Activated CD4-positive, alpha-beta memory T cell treated with anti-CD3 and anti-CD28 coated beads for 36 hours (primary cell): ENCODE measurements at regions not wholly inside any gene's neighbourhood (a gene's known extent, or its start where the extent isn't known, plus 50 kb on each side); places are given as distances from the start of the nearest gene placed in this dataset.

Experiments used
- CTCF ChIA-PET: fragments of 350-600 bp; sonication (Branson Sonifier 250); formaldehyde crosslinking; loops from one replicate; lab custom pipeline; 2021; ENCODE audit warnings: antibody characterized with exemption, inconsistent platforms; lab: Charles Lee
- POLR2A ChIA-PET: fragments of 350-600 bp; sonication (Branson Sonifier 250); formaldehyde crosslinking; loops from one replicate; lab custom pipeline; 2021; ENCODE audit warnings: antibody characterized with exemption; lab: Charles Lee
- DNase-seq: peaks from one replicate; pipeline ENCODE4 v3.0.0-alpha.2; 2020
- H3K27ac Mint-ChIP-seq: one replicate; pipeline ENCODE4 v1.8.0; 2021; ENCODE audit warnings: mixed read lengths
- H3K27me3 Mint-ChIP-seq: one replicate; pipeline ENCODE4 v1.8.0; 2021; ENCODE audit warnings: mixed read lengths
- H3K36me3 Mint-ChIP-seq: one replicate; pipeline ENCODE4 v1.8.0; 2021; ENCODE audit warnings: mixed read lengths
- H3K4me1 Mint-ChIP-seq: one replicate; pipeline ENCODE4 v1.8.0; 2021; ENCODE audit warnings: low read depth, mixed read lengths
- H3K4me3 Mint-ChIP-seq: one replicate; pipeline ENCODE4 v1.8.0; 2021; ENCODE audit warnings: mild to moderate bottlenecking, mixed read lengths
- H3K9me3 Mint-ChIP-seq: one replicate; pipeline ENCODE4 v1.8.0; 2021; ENCODE audit warnings: mixed read lengths
- intact Hi-C: fragments of 100-400 bp; cut with micrococcal nuclease; formaldehyde crosslinking; loops from one replicate; pipeline ENCODE4 v1.15.1; 2023

DNA sequence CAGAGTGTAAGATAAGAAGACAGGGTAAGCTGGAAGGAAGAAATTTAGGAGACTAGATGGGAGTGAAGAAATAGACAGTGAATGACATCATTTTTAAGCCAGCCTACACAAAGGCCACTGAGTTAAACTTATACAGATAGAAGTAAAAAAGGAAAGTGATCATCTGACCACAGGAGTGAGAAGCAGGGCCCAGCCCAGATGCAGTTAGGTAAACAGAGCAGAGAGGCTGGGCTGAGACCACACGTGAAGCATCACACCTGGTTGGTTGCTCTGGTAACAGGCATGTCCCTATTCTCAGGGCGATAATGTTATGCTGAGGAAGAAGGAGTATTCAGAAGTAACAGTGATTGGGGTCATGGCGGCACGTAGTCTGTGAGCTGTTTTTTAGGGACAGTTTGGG, 1079.4 kb downstream of the AACS start:
- intact Hi-C loops, result no loop called here
- no peaks in the 10 kb centered on the region for H3K27me3 Mint-ChIP-seq
- H3K4me1 Mint-ChIP-seq, result no peaks in the 10 kb centered on the region
- H3K36me3 Mint-ChIP-seq, result no peaks in the 10 kb centered on the region
- CTCF ChIA-PET, result no interaction called here
- POLR2A ChIA-PET, result no interaction called here
- H3K27ac Mint-ChIP-seq, result no peak overlapping the region
- H3K4me3 Mint-ChIP-seq, result no peak overlapping the region
- H3K9me3 Mint-ChIP-seq, result peaks cover 20% of the 10 kb centered on the region
- DNase-seq, result no peak

DNA sequence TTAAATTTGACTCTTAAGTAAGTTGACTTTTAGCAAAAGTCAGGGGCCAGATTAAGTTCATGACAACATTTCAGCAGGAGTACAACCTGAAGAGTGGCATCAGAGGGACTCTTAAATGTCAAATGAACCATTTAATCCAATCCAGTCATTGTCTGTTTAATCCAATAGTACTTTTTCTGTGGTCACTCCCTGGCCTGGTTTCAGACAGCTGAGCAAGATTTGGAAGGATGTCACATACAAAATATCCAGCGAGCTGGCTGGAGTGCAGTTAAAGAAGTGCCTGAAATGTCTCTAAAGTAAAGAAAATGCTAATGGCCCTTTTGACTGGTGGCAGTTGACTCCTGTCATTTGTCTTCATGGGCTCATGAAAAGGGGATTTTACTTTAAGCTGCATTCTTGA, 1082.1 kb downstream of the AACS start:
- Mint-ChIP-seq H3K9me3 (peaks cover 18% of the 10 kb centered on the region), H3K4me1 (no peaks in the 10 kb centered on the region), H3K36me3 (no peaks in the 10 kb centered on the region), H3K4me3 (no peak overlapping the region), H3K27ac (no peak overlapping the region), H3K27me3 (no peaks in the 10 kb centered on the region)
- no peak for DNase-seq
- intact Hi-C loops, result no loop called here
- ChIA-PET POLR2A (no interaction called here), CTCF (no interaction called here)

DNA sequence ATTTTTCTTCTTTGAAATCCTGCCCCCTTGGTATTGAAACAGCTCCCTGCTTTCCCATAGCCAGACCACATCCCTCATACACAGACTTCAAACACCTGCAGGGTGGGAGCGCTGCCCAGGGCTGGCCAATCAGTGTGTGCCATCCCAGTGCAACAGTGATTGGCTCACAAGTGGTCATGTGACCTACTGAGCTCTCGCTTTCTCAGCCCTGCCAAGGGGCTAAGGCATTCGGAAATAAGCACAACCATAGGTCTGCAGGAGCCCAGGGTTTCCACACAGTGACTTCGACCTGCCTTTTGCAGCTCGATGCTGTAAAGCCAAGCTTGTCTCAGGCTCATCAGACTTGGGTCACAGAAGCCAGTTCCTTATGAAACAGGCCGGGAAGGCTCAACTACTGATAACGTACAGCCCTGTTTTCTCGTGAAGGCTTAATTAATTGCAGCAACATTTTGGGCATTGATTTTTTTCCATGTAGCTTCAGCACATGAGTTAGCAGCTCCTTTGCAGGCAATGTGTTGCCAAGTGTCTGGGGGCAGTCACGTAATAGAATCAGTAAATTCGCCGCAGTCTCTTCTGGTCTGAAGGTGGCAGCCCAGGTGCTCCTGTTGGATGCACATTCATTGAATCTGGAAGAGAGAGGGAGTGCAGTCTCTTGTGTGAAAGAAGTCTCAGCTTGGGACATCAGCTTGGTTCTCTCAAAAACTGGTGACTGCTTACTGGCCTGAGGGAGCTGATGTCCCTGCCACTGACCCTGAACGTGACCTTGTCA, 1091.8 kb downstream of the AACS start:
- Mint-ChIP-seq H3K36me3 (no peaks in the 10 kb centered on the region), H3K27me3 (no peaks in the 10 kb centered on the region), H3K4me3 (no peak overlapping the region), H3K9me3 (peaks cover 2% of the 10 kb centered on the region), H3K4me1 (no peaks in the 10 kb centered on the region), H3K27ac (no peak overlapping the region)
- no peak for DNase-seq
- intact Hi-C loops, result no loop called here
- POLR2A ChIA-PET, result no interaction called here
- CTCF ChIA-PET, result no interaction called here

DNA sequence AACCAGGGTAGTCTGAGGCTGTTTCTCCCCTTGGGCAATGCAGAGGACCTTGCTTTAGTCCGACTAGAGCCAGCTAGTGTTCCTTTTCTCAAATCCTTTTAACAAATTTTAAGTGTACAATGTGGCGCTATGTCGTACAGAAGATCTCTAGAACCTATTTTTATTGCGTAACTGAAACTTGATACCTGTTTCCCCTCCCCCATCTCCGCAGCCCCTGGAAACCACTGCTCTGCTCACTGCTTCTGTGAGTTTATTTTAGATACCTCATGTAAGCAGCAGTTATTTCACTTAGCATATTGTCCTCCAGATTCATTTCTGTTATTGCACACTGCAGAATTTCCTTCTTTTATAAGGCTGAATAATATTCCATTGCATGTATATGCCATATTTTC, 1092.3 kb downstream of the AACS start:
- CTCF ChIA-PET, result no interaction called here
- peaks cover 3% of the 10 kb centered on the region for H3K9me3 Mint-ChIP-seq
- intact Hi-C loops, result no loop called here

DNA sequence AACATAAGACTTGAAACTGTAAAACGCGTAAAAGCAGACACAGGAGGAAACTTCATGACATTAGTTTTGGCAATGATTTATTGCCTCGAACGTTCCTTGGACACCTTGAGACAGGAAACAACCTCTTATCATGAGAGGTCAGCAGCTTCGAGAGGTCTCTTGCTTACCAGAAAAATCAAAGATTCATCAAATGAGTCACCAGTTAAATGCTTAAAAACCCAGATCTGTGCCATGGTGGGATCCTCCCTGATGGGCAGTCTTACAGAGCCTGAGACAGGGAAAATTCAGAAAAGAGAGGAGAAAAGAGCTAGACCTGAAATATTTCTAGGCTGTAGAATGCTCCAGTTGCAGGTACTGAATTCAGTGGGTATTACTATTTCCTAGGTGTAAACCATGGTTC, 1093.9 kb downstream of the AACS start:
- Mint-ChIP-seq H3K27me3 (no peaks in the 10 kb centered on the region), H3K4me1 (no peaks in the 10 kb centered on the region), H3K27ac (no peak overlapping the region), H3K9me3 (peaks cover 3% of the 10 kb centered on the region), H3K36me3 (no peaks in the 10 kb centered on the region), H3K4me3 (no peak overlapping the region)
- no peak for DNase-seq
- POLR2A ChIA-PET, result no interaction called here
- CTCF ChIA-PET, result no interaction called here
- intact Hi-C loops, result no loop called here

More for the DNA sequence above, 1092.3 kb downstream of the AACS start:
- H3K36me3 Mint-ChIP-seq, result no peaks in the 10 kb centered on the region
- no peaks in the 10 kb centered on the region for H3K27me3 Mint-ChIP-seq
- POLR2A ChIA-PET, result no interaction called here
- no peak overlapping the region for H3K27ac Mint-ChIP-seq
- no peak for DNase-seq
- H3K4me3 Mint-ChIP-seq, result no peak overlapping the region
- H3K4me1 Mint-ChIP-seq, result no peaks in the 10 kb centered on the region

DNA sequence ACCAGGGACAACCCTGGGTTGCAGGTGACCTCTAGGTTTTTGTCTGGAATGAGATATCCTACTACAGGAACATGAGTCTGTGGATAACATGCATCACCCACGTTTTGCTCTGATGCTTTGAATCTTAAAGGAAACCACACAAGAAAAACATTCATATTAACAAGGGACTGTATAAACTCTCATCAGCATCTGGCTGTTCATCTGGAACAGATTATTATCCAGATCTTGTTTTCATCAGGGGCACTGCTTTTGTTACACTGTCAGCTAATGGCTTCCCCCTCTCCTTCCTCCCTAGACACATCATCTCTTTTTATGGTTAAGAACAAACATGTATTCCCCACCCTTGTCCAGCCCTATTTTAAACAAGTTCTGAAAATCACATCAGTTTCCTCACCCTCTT, 1095.7 kb downstream of the AACS start:
- H3K27me3 Mint-ChIP-seq, result no peaks in the 10 kb centered on the region
- DNase-seq, result no peak
- H3K36me3 Mint-ChIP-seq, result no peaks in the 10 kb centered on the region
- intact Hi-C loops, result no loop called here
- POLR2A ChIA-PET, result no interaction called here
- no peaks in the 10 kb centered on the region for H3K4me1 Mint-ChIP-seq
- peaks cover 7% of the 10 kb centered on the region for H3K9me3 Mint-ChIP-seq
- H3K27ac Mint-ChIP-seq, result no peak overlapping the region
- no peak overlapping the region for H3K4me3 Mint-ChIP-seq
- CTCF ChIA-PET, result no interaction called here

DNA sequence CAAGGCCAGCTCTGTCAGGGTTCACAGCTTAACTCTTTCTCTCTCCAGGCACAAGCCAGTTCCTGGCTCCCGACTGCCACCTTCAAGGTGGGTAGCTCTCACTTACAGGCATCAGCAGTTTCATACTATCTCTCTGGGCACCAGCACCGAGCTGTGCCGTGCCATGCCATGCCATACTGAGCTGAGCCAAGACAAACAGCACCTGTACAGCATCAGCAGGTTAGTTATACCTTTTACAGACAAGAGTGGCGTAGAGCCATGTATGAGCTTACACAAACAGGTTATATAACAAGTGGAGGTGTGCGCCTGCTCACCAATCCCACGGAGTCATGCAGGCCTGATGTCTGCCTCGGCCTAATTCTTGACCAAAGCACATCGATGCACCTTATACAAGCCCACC, 1098.7 kb downstream of the AACS start:
- H3K4me3 Mint-ChIP-seq, result no peak overlapping the region

DNA sequence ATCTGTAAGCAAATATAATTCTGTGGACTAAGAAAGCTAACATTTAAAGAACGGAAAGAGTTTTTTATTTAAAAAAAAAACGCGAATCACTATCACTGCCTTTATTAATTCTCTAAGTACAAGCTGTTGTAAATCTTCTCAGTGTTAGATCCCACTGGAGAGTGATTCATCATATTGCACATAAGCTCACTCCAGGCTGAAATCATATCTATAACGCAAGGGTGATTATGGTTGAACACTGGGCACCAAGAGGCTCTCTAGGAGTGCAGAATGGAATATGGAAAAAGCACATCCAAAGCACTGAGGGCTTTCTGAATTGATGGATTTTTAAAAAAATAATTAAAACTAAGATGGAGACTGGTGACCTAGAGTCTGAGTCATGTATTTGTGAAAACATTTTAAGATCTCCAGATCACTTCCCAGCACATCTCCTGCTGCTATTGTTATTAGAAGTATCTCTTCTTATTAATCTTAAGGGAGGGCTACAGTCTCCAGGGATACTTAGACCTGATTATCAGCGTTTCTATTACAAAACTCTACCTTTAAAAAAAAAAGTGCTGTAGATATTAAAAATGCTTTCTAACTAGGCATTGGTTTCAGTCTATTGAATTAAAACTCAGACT, 1106.8 kb downstream of the AACS start:
- DNase-seq, result no peak
- no peaks in the 10 kb centered on the region for H3K27me3 Mint-ChIP-seq
- H3K9me3 Mint-ChIP-seq, result peaks cover 2% of the 10 kb centered on the region
- ChIA-PET POLR2A (no interaction called here), CTCF (no interaction called here)
- no peaks in the 10 kb centered on the region for H3K4me1 Mint-ChIP-seq
- H3K27ac Mint-ChIP-seq, result no peak overlapping the region
- H3K4me3 Mint-ChIP-seq, result no peak overlapping the region
- intact Hi-C loops, result no loop called here
- no peaks in the 10 kb centered on the region for H3K36me3 Mint-ChIP-seq

More for the DNA sequence above, 1098.7 kb downstream of the AACS start:
- intact Hi-C loops, result no loop called here
- ChIA-PET POLR2A (no interaction called here), CTCF (no interaction called here)
- no peaks in the 10 kb centered on the region for H3K4me1 Mint-ChIP-seq
- no peaks in the 10 kb centered on the region for H3K36me3 Mint-ChIP-seq
- H3K9me3 Mint-ChIP-seq, result peaks cover 7% of the 10 kb centered on the region
- DNase-seq, result no peak
- no peaks in the 10 kb centered on the region for H3K27me3 Mint-ChIP-seq
- no peak overlapping the region for H3K27ac Mint-ChIP-seq

DNA sequence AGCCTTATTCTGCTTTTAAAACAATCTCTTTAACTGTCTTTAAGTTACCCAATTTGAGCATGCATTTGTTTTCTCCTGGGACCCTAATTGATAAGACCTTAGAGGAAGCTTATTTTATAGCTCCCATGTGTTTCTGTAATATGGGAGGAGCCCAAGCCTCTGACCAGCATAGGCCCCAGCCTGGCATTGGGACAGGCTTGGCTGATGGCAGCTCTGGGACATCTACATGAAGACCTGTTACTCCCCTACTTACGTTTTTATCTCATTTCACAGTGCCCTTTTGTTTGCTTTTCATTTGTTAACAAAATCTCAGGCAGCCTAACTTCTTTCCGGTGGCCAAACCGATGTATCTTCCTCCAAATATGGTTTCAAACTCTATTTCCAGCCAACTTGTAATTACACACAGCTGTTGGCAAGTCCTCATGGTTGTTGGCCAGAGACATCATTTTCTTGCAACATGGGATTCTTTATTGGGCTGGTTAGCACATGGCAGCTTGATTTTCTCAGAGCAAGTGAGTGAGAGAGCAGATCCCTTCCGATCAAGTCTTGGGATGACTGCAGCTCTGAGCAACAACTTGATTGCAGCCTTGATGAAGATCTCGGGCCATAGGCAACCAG, 1117.5 kb downstream of the AACS start:
- CTCF ChIA-PET, result no interaction called here
- no peak for DNase-seq
- intact Hi-C loops, result no loop called here
- H3K27ac Mint-ChIP-seq, result no peak overlapping the region
- peaks cover 8% of the 10 kb centered on the region for H3K9me3 Mint-ChIP-seq
- no peaks in the 10 kb centered on the region for H3K27me3 Mint-ChIP-seq
- no peaks in the 10 kb centered on the region for H3K36me3 Mint-ChIP-seq
- POLR2A ChIA-PET, result no interaction called here
- no peak overlapping the region for H3K4me3 Mint-ChIP-seq
- no peaks in the 10 kb centered on the region for H3K4me1 Mint-ChIP-seq

DNA sequence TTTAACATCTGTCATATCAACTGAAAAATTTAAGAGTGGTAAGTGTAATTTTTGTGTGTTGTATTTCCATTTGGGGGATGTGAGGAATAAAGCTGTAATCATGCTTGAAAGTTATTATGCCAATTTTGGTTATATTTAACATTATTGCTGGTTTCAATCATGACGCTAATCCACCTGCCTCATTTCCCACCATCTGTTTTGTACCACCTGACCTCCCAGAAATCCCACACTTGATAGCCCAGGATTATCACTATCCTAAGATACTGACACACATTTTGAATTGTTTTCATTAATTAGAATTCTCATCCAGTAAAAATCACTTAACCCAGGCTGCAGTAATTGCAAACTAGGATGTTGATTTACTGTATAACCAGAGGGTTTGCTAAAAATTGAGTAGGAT, 1119.8 kb downstream of the AACS start:
- POLR2A ChIA-PET, result no interaction called here

DNA sequence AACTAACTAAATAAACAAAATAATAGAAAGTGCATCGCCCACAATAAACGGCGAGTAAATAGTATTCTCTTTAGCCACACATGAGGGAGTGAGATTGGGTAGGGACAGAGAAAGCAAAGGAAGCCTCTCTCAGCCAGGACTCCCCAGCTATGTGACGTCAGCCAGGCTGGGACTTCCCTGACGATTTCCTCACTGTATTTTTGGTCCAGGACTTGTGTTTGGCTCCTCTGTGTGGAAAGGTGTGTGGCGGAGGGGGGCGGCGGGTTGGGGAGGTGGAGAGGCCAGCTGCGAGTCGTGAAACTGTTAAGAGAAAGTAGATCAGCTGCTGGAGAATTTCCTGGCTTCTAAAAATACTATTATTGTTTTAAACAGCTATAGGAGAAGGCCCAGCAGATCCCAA, 1124.6 kb downstream of the AACS start:
- POLR2A ChIA-PET, result no interaction called here
- Mint-ChIP-seq H3K27me3 (peaks cover 9% of the 10 kb centered on the region), H3K4me1 (no peaks in the 10 kb centered on the region), H3K4me3 (no peak overlapping the region), H3K9me3 (no peaks in the 10 kb centered on the region), H3K27ac (no peak overlapping the region), H3K36me3 (no peaks in the 10 kb centered on the region)
- intact Hi-C loops, result no loop called here
- CTCF ChIA-PET, result interaction anchor here (0.6 kb wide), 1 partner anchor 557 kb away, joined by 3 read pairs; no protein-coding TSS in a partner anchor
- no peak for DNase-seq

More for the DNA sequence above, 1119.8 kb downstream of the AACS start:
- Mint-ChIP-seq H3K4me3 (no peak overlapping the region), H3K36me3 (no peaks in the 10 kb centered on the region), H3K9me3 (peaks cover 6% of the 10 kb centered on the region), H3K27me3 (peaks cover 9% of the 10 kb centered on the region), H3K27ac (no peak overlapping the region), H3K4me1 (no peaks in the 10 kb centered on the region)
- no peak for DNase-seq
- CTCF ChIA-PET, result no interaction called here
- intact Hi-C loops, result no loop called here

DNA sequence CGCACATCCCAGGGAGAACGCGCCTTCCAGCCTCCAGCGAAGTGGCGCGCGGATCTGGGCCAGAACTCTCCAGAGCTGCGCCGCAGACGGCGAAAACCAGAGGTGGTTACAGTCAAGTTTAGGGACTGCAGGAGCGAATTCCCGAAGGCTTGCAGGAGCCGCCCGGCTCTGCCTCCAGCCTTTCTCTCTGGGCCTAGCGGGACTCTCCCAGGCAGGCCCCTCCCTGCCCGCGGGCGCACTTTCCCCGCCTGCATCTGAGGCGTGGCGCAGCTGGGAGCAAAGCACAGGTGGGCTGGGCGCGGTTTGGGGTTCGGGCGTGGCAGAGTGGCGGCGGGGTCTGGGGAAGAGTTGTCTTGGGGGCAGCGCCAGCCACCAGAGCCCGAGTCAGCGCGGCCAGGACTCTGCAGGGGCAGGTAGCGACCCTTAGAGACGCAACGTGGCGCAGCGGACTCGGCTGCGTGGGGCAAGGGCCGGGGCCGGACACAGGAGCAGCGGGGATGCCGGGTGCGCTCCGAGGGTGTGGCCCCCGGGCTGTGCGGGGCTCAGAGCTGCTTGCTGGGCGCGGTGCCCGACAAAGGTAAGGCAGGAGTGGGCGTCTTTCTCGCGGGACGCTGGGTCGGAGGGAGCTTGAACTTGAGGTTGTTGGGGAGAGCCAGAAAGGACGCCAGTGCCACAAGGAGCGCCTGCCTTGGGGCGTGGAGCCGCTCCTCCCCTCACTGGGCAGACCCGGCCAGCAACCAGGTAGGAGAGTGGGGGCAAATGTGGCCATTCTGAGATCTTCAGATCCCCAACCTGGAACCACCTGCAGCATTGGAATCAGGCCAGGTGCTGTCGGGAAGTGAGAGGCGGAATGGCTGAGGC, 1126.0 kb downstream of the AACS start:
- H3K36me3 Mint-ChIP-seq, result no peaks in the 10 kb centered on the region
- POLR2A ChIA-PET, result no interaction called here

More for the DNA sequence above, 1126.0 kb downstream of the AACS start:
- Mint-ChIP-seq H3K9me3 (no peaks in the 10 kb centered on the region), H3K4me3 (no peak overlapping the region), H3K27ac (no peak overlapping the region), H3K27me3 (peaks cover 9% of the 10 kb centered on the region), H3K4me1 (no peaks in the 10 kb centered on the region)
- DNase-seq, result no peak
- intact Hi-C loops, result no loop called here
- CTCF ChIA-PET, result no interaction called here
